ENCODE measurements at regions not wholly inside any gene's neighbourhood (a gene's known extent, or its start where the extent isn't known, plus 50 kb on each side); places are given as distances from the start of the nearest gene placed in this dataset.
"Not testable (repeated sequence)": the region's sequence is repeated elsewhere in the genome, so short reads cannot be mapped to it uniquely, and the experiment has no call there.

DNA sequence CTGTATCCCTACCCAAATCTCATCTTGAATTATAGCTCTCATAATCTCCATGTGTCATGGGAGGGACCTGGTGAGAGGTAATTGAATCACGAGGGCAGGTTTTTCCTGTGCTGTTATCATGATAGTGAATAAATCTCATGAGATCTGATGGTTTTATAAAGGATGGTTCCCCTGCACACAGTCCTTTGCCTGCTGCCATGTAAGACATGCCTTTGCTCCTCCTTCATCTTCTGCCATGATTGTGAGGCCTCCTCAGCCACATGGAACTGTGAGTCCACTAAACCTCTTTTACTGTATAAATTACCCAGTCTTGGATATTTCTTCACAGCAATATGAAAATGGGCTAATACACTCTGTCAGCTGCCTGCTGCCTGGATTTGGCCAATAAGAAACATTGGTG, 133.8 kb upstream of the POU3F1 start:
- TF ChIP-seq, protein P1, sequence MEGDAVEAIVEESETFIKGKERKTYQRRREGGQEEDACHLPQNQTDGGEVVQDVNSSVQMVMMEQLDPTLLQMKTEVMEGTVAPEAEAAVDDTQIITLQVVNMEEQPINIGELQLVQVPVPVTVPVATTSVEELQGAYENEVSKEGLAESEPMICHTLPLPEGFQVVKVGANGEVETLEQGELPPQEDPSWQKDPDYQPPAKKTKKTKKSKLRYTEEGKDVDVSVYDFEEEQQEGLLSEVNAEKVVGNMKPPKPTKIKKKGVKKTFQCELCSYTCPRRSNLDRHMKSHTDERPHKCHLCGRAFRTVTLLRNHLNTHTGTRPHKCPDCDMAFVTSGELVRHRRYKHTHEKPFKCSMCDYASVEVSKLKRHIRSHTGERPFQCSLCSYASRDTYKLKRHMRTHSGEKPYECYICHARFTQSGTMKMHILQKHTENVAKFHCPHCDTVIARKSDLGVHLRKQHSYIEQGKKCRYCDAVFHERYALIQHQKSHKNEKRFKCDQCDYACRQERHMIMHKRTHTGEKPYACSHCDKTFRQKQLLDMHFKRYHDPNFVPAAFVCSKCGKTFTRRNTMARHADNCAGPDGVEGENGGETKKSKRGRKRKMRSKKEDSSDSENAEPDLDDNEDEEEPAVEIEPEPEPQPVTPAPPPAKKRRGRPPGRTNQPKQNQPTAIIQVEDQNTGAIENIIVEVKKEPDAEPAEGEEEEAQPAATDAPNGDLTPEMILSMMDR (IDR thresholded peaks at IDR 0.05): not testable (repeated sequence)
- not testable (repeated sequence) for TF ChIP-seq POLR2A (IDR thresholded peaks at IDR 0.05)
